ENCODE measurements at regions not wholly inside any gene's neighbourhood (a gene's known extent, or its start where the extent isn't known, plus 50 kb on each side); places are given as distances from the start of the nearest gene placed in this dataset.

GRCh38 chr3:25944329-25944728, 154.4 kb downstream of the OXSM start:
- TF ChIP-seq CTCF (conservative IDR thresholded peaks at IDR 0.05) (no peak), ZFX (IDR thresholded peaks at IDR 0.05) (no peak)
